ENCODE measurements at regions not wholly inside any gene's neighbourhood (a gene's known extent, or its start where the extent isn't known, plus 50 kb on each side); places are given as distances from the start of the nearest gene placed in this dataset.

DNA sequence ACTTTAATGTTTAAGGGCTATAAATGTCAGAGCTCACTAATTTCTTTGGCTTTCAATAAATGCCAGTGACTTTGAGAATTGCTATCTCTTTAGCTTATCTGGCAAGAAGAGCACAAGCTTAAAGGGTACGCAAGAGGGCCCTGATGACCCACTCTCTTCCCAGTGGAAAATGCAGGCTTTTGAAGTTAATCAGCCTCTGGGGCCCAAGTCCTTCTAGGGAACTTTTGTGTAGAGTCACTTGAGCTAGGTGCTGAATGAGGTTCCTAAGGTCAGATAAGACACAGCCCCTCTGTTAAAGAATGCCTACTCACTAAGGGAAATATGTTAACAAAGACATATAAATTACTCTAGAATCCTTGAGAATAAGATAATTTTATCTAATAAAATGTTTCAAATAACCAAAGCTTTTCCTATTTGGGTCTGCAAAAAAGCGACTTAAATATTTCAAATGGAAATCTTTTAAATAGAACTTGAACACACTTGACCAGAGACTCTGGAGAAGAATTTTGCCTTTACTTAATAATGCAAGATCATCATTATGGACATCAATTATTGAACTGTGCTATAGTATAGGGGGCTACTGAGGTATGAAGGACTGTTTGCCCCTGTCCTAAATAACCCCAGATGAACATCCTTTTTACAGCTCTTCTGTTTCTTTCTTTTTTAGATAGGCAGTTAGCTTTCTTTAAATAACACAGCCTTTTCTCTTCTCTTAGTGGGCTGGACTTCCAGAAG is 430.1 kb downstream of the GBA3 start:
- H4K20me1 ChIP-seq (ENCODE audit: insufficient read depth, low read length) = no peaks in the 10 kb centered on the region
- H3K27ac ChIP-seq (ENCODE audit: extremely low read length, insufficient read depth, low read length) = no peak overlapping the region
- no peak overlapping the region for H3K4me2 ChIP-seq (ENCODE audit: low read depth, low read length)
- ATAC-seq = no peak
- BruUV-seq (replicated peaks) = no TSS peak
- ChIA-PET POLR2A (no interaction called here), CTCF (ENCODE audit: low intra/inter-chr PET ratio, low total read pairs) (no interaction called here)
- H3K4me1 ChIP-seq (ENCODE audit: insufficient read depth, low read length) = no peaks in the 10 kb centered on the region
- no peak for FAIRE-seq
- no peak for DNase-seq (ENCODE audit: low spot score)
- H2AFZ ChIP-seq (ENCODE audit: low read length) = no peak overlapping the region
- 50% methylated on average over 2 of the region's 2 CpGs for WGBS (ENCODE audit: low lambda C conversion rate)
- TF ChIP-seq JDP2 (CRISPR knock-in tag; IDR thresholded peaks at IDR 0.05; ENCODE audit: borderline replicate concordance) (no peak), ZNF232 (CRISPR knock-in tag; IDR thresholded peaks at IDR 0.05; ENCODE audit: borderline replicate concordance) (no peak), TBX2 (CRISPR knock-in tag; IDR thresholded peaks at IDR 0.05; ENCODE audit: borderline replicate concordance) (no peak), TOE1 (CRISPR knock-in tag; IDR thresholded peaks at IDR 0.05) (no peak), FOXO4 (CRISPR knock-in tag; conservative IDR thresholded peaks at IDR 0.05) (no peak), MAFK (conservative IDR thresholded peaks at IDR 0.05 in 1 of 2, IDR thresholded peaks at IDR 0.05 in 1 of 2; ENCODE audit: low read length in 2 of 2) (peak; percentile 63 to 75; a peak in 3 of 4 replicates), MAFF (IDR thresholded peaks at IDR 0.05; ENCODE audit: low read depth, low read length) (peak; percentile 63), GPN1 (CRISPR knock-in tag; IDR thresholded peaks at IDR 0.05; ENCODE audit: borderline replicate concordance) (no peak), ZNF580 (CRISPR knock-in tag; IDR thresholded peaks at IDR 0.05; ENCODE audit: borderline replicate concordance, low read depth) (no peak)
- TF ChIP-seq, protein P1, sequence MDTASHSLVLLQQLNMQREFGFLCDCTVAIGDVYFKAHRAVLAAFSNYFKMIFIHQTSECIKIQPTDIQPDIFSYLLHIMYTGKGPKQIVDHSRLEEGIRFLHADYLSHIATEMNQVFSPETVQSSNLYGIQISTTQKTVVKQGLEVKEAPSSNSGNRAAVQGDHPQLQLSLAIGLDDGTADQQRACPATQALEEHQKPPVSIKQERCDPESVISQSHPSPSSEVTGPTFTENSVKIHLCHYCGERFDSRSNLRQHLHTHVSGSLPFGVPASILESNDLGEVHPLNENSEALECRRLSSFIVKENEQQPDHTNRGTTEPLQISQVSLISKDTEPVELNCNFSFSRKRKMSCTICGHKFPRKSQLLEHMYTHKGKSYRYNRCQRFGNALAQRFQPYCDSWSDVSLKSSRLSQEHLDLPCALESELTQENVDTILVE (CRISPR knock-in tag; IDR thresholded peaks at IDR 0.05) = no peak
- TF ChIP-seq, protein P2, sequence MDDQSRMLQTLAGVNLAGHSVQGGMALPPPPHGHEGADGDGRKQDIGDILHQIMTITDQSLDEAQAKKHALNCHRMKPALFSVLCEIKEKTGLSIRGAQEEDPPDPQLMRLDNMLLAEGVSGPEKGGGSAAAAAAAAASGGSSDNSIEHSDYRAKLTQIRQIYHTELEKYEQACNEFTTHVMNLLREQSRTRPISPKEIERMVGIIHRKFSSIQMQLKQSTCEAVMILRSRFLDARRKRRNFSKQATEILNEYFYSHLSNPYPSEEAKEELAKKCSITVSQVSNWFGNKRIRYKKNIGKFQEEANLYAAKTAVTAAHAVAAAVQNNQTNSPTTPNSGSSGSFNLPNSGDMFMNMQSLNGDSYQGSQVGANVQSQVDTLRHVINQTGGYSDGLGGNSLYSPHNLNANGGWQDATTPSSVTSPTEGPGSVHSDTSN (CRISPR knock-in tag; IDR thresholded peaks at IDR 0.05; ENCODE audit: borderline replicate concordance) = no peak
- TF ChIP-seq, protein P3, sequence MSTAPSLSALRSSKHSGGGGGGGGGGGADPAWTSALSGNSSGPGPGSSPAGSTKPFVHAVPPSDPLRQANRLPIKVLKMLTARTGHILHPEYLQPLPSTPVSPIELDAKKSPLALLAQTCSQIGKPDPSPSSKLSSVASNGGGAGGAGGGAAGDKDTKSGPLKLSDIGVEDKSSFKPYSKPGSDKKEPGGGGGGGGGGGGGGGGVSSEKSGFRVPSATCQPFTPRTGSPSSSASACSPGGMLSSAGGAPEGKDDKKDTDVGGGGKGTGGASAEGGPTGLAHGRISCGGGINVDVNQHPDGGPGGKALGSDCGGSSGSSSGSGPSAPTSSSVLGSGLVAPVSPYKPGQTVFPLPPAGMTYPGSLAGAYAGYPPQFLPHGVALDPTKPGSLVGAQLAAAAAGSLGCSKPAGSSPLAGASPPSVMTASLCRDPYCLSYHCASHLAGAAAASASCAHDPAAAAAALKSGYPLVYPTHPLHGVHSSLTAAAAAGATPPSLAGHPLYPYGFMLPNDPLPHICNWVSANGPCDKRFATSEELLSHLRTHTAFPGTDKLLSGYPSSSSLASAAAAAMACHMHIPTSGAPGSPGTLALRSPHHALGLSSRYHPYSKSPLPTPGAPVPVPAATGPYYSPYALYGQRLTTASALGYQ (CRISPR knock-in tag; IDR thresholded peaks at IDR 0.05) = no peak
- H3K9ac ChIP-seq (ENCODE audit: insufficient read depth, low read depth, low read length) = no peak overlapping the region
- intact Hi-C loops (cut with micrococcal nuclease; ENCODE audit: unreplicated experiment) (no loop called here), in situ Hi-C loops (cut with HindIII; ENCODE audit: extremely low pct_ligation_motif_present, low pct_unique_long_range_greater_than_20kb) (no loop called here)
- no peaks in the 10 kb centered on the region for H3K27me3 ChIP-seq (ENCODE audit: control insufficient read depth in 1 of 2, insufficient read depth in 2 of 2, low read length in 2 of 2)
- no peak overlapping the region for H3K4me3 ChIP-seq (replicated peaks in 1 of 3; ENCODE audit: insufficient read depth in 1 of 3, low read depth in 2 of 3, low read length in 3 of 3)
- H3K9me3 ChIP-seq (ENCODE audit: low read length) = no peaks in the 10 kb centered on the region
- H3K79me2 ChIP-seq (ENCODE audit: insufficient read depth, low read length) = no peaks in the 10 kb centered on the region
- H3K36me3 ChIP-seq (replicated peaks in 1 of 2; ENCODE audit: control insufficient read depth in 1 of 2, insufficient read depth in 2 of 2, low read length in 2 of 2) = no peaks in the 10 kb centered on the region

Data from HepG2 (cell line).